ENCODE measurements at regions not wholly inside any gene's neighbourhood (a gene's known extent, or its start where the extent isn't known, plus 50 kb on each side); places are given as distances from the start of the nearest gene placed in this dataset.

- DNase-seq, result no peak
Observed at GRCh38 chr14:100955201-100955600, 51.7 kb upstream of the RTL1 start.

- no peak for DNase-seq
Observed at GRCh38 chr14:100962494-100962893, 59.0 kb upstream of the RTL1 start.

GRCh38 chr14:100965296-100965695 is 61.8 kb upstream of the RTL1 start:
- no peak for DNase-seq

GRCh38 chr14:100967178-100967577 is 63.7 kb upstream of the RTL1 start:
- DNase-seq, result no peak

- no peak for DNase-seq
Observed at GRCh38 chr14:100967930-100968329, 64.4 kb upstream of the RTL1 start.

GRCh38 chr14:100972118-100972897 is 68.8 kb upstream of the RTL1 start:
- DNase-seq, result no peak

- no peak for DNase-seq
Observed at GRCh38 chr14:100975671-100976070, 72.1 kb upstream of the RTL1 start.

GRCh38 chr14:100979079-100979478 is 75.6 kb upstream of the RTL1 start:
- no peak for DNase-seq

- no peak for DNase-seq
Observed at GRCh38 chr14:100979780-100980179, 76.3 kb upstream of the RTL1 start.

- DNase-seq, result no peak
Observed at GRCh38 chr14:100980823-100981222, 77.3 kb upstream of the RTL1 start.

- DNase-seq, result no peak
Observed at GRCh38 chr14:100981809-100982208, 78.3 kb upstream of the RTL1 start.

- DNase-seq, result no peak
Observed at GRCh38 chr14:100982353-100982752, 78.8 kb upstream of the RTL1 start.

- DNase-seq, result no peak
Observed at GRCh38 chr14:100982762-100983161, 79.2 kb upstream of the RTL1 start.

GRCh38 chr14:100983710-100984109 is 80.2 kb upstream of the RTL1 start:
- no peak for DNase-seq

GRCh38 chr14:100988011-100988410 is 84.5 kb upstream of the RTL1 start:
- DNase-seq, result no peak

GRCh38 chr14:100988411-100988900 is 84.9 kb upstream of the RTL1 start:
- no peak for DNase-seq

GRCh38 chr14:100988956-100989355 is 85.4 kb upstream of the RTL1 start:
- no peak for DNase-seq

- no peak for DNase-seq
Observed at GRCh38 chr14:100989924-100990323, 86.4 kb upstream of the RTL1 start.

- DNase-seq, result no peak
Observed at GRCh38 chr14:100994082-100994481, 90.6 kb upstream of the RTL1 start.

GRCh38 chr14:100994756-100995330 is 91.3 kb upstream of the RTL1 start:
- no peak for DNase-seq

- no peak for DNase-seq
Observed at GRCh38 chr14:101000711-101001250, 97.3 kb upstream of the RTL1 start.

GRCh38 chr14:101001311-101002069 is 98.0 kb upstream of the RTL1 start:
- DNase-seq, result no peak

- no peak for DNase-seq
Observed at GRCh38 chr14:101002738-101003137, 99.2 kb upstream of the RTL1 start.

GRCh38 chr14:101004176-101004575 is 100.7 kb upstream of the RTL1 start:
- no peak for DNase-seq

Data from activated CD4-positive, alpha-beta T cell treated with anti-CD3 and anti-CD28 coated beads for 1 hour (primary cell).